Fibroblast of lung (primary cell): ENCODE measurements at regions not wholly inside any gene's neighbourhood (a gene's known extent, or its start where the extent isn't known, plus 50 kb on each side); places are given as distances from the start of the nearest gene placed in this dataset.

Source experiments
- DNase-seq, 2 donors: peaks; one replicate each; pipeline versions ENCODE4 v3.0.0 to v3.0.0-alpha.2; 2010; ENCODE audit warnings: low read depth in 2 of 2
- H2AFZ ChIP-seq: 2 replicates; pipeline ENCODE4 v1.5.1; 2012; ENCODE audit warnings: low read length, control low read depth, inconsistent platforms
- H3K27ac ChIP-seq: 2 replicates; pipeline ENCODE4 v1.5.1; 2011; ENCODE audit warnings: low read length, control low read depth; ENCODE audit not compliant: insufficient read depth
- H3K27me3 ChIP-seq: 2 replicates; pipeline ENCODE4 v1.5.1; 2011; ENCODE audit warnings: mild to moderate bottlenecking, low read length; ENCODE audit not compliant: control insufficient read depth, insufficient read depth
- H3K36me3 ChIP-seq: 2 replicates; pipeline ENCODE4 v1.5.1; 2011; ENCODE audit warnings: low read length; ENCODE audit not compliant: control insufficient read depth, insufficient read depth
- H3K4me1 ChIP-seq: 2 replicates; pipeline ENCODE4 v1.5.1; 2011; ENCODE audit warnings: low read length; ENCODE audit not compliant: control insufficient read depth, insufficient read depth; ENCODE audit errors: extremely low read depth
- H3K4me2 ChIP-seq: 2 replicates; pipeline ENCODE4 v1.5.1; 2011; ENCODE audit warnings: low read length, control low read depth; ENCODE audit not compliant: insufficient read depth; ENCODE audit errors: extremely low read depth
- H3K4me3 ChIP-seq, 4 experiments: fragments of 200-600 bp in 1 of 4; sonication (generic) in 1 of 4; replicated peaks in 1 of 4; 2 replicates each; pipeline ENCODE4 v1.5.1; 2011 to 2016; ENCODE audit warnings: low read length in 4 of 4, low read depth in 3 of 4, mild to moderate bottlenecking in 3 of 4, control low read depth in 2 of 4, inconsistent platforms in 1 of 4, mixed read lengths in 1 of 4; ENCODE audit not compliant: insufficient read depth in 1 of 4; ENCODE audit errors: control extremely low read depth in 1 of 4
- H3K79me2 ChIP-seq: 2 replicates; pipeline ENCODE4 v1.5.1; 2012; ENCODE audit warnings: mild to moderate bottlenecking, low read length, inconsistent platforms; ENCODE audit not compliant: control insufficient read depth, insufficient read depth
- H3K9ac ChIP-seq: 2 replicates; pipeline ENCODE4 v1.5.1; 2011; ENCODE audit warnings: mild to moderate bottlenecking, low read length, control low read depth; ENCODE audit not compliant: insufficient read depth
- H3K9me3 ChIP-seq: 2 replicates; pipeline ENCODE4 v1.5.1; 2012; ENCODE audit warnings: low read depth, low read length; ENCODE audit not compliant: control insufficient read depth, insufficient read depth
- H4K20me1 ChIP-seq: 2 replicates; pipeline ENCODE4 v1.5.1; 2011; ENCODE audit warnings: low read length; ENCODE audit not compliant: control insufficient read depth, insufficient read depth; ENCODE audit errors: extremely low read depth
- CTCF ChIP-seq, 2 donors: IDR thresholded peaks in 1 of 2; conservative IDR thresholded peaks in 1 of 2; 1 replicate in 1 of 2; 2 replicates in 1 of 2; pipeline ENCODE4 v1.5.1; 2011 to 2012; ENCODE audit warnings: low read length in 2 of 2, control low read depth in 1 of 2, inconsistent platforms in 1 of 2, low read depth in 1 of 2, mild to moderate bottlenecking in 1 of 2
- EZH2 ChIP-seq: IDR thresholded peaks from 2 replicates; pipeline ENCODE4 v1.5.1; 2012; ENCODE audit warnings: low read length, control low read depth, mild to moderate bottlenecking; ENCODE audit errors: missing control alignments

GRCh38 chr20:40191573-40191972 lies 497.5 kb downstream of the MAFB start:
- no peak overlapping the region for H3K9ac ChIP-seq
- no peaks in the 10 kb centered on the region for H3K36me3 ChIP-seq
- H3K4me2 ChIP-seq = no peak overlapping the region
- H2AFZ ChIP-seq = no peak overlapping the region
- H3K9me3 ChIP-seq = no peaks in the 10 kb centered on the region
- TF ChIP-seq EZH2 (no peak), CTCF (conservative IDR thresholded peaks at IDR 0.05 in 1 of 2, IDR thresholded peaks at IDR 0.05 in 1 of 2; ENCODE audit: low read depth in 1 of 2, low read length in 2 of 2) (no peak)
- H3K79me2 ChIP-seq = no peaks in the 10 kb centered on the region
- no peaks in the 10 kb centered on the region for H3K27me3 ChIP-seq
- H4K20me1 ChIP-seq = no peaks in the 10 kb centered on the region
- no peaks in the 10 kb centered on the region for H3K4me1 ChIP-seq
- DNase-seq = no peak
- no peak overlapping the region for H3K4me3 ChIP-seq
- no peak overlapping the region for H3K27ac ChIP-seq

GRCh38 chr20:40189621-40190020 lies 499.4 kb downstream of the MAFB start:
- Histone ChIP-seq H3K4me1 (no peaks in the 10 kb centered on the region), H3K27ac (no peak overlapping the region), H3K9ac (no peak overlapping the region), H3K4me2 (no peak overlapping the region), H2AFZ (no peak overlapping the region), H3K9me3 (no peaks in the 10 kb centered on the region), H3K4me3 (no peak overlapping the region), H4K20me1 (no peaks in the 10 kb centered on the region), H3K27me3 (no peaks in the 10 kb centered on the region), H3K79me2 (no peaks in the 10 kb centered on the region), H3K36me3 (no peaks in the 10 kb centered on the region)
- DNase-seq = peak in 1 of 2 donors; percentile 6
- TF ChIP-seq CTCF (conservative IDR thresholded peaks at IDR 0.05 in 1 of 2, IDR thresholded peaks at IDR 0.05 in 1 of 2; ENCODE audit: low read depth in 1 of 2, low read length in 2 of 2) (no peak), EZH2 (no peak)

GRCh38 chr20:40188319-40188718 lies 500.7 kb downstream of the MAFB start:
- no peak overlapping the region for H3K4me3 ChIP-seq
- H3K27me3 ChIP-seq = no peaks in the 10 kb centered on the region
- H3K4me1 ChIP-seq = no peaks in the 10 kb centered on the region
- no peak for DNase-seq
- H3K4me2 ChIP-seq = no peak overlapping the region
- H3K9ac ChIP-seq = no peak overlapping the region
- H3K9me3 ChIP-seq = no peaks in the 10 kb centered on the region
- TF ChIP-seq EZH2 (no peak), CTCF (conservative IDR thresholded peaks at IDR 0.05 in 1 of 2, IDR thresholded peaks at IDR 0.05 in 1 of 2; ENCODE audit: low read depth in 1 of 2, low read length in 2 of 2) (no peak)
- H2AFZ ChIP-seq = no peak overlapping the region
- no peaks in the 10 kb centered on the region for H4K20me1 ChIP-seq
- H3K79me2 ChIP-seq = no peaks in the 10 kb centered on the region
- no peak overlapping the region for H3K27ac ChIP-seq
- H3K36me3 ChIP-seq = no peaks in the 10 kb centered on the region
